H9 (cell line): ENCODE measurements at regions not wholly inside any gene's neighbourhood (a gene's known extent, or its start where the extent isn't known, plus 50 kb on each side); places are given as distances from the start of the nearest gene placed in this dataset.

ENCODE experiments used
- DNase-seq: peaks from one replicate; pipeline ENCODE4 v3.0.0-alpha.2; 2017
- H2AFZ ChIP-seq: one replicate; pipeline ENCODE4 v1.6.1; 2013; ENCODE audit warnings: mild to moderate bottlenecking, low read length, control low read depth, moderate library complexity
- H2AK5ac ChIP-seq: 2 replicates; pipeline ENCODE4 v1.6.1; 2013; ENCODE audit warnings: low read length, control low read depth, mixed read lengths; ENCODE audit not compliant: insufficient read length
- H2BK120ac ChIP-seq: one replicate; pipeline ENCODE4 v1.6.1; 2013; ENCODE audit warnings: low read depth, mild to moderate bottlenecking, low read length, control low read depth, inconsistent platforms; ENCODE audit not compliant: poor library complexity, severe bottlenecking
- H2BK12ac ChIP-seq: 2 replicates; pipeline ENCODE4 v1.6.1; 2013; ENCODE audit warnings: low read length, control low read depth, mixed read lengths, low read depth; ENCODE audit not compliant: insufficient read length
- H2BK15ac ChIP-seq: 2 replicates; pipeline ENCODE4 v1.6.1; 2013; ENCODE audit warnings: low read depth, low read length, control low read depth
- H2BK20ac ChIP-seq: one replicate; pipeline ENCODE4 v1.6.1; 2013; ENCODE audit warnings: low read depth, mild to moderate bottlenecking, low read length, control low read depth, inconsistent platforms; ENCODE audit not compliant: poor library complexity, severe bottlenecking
- H2BK5ac ChIP-seq: 2 replicates; pipeline ENCODE4 v1.6.1; 2013; ENCODE audit warnings: low read length, control low read depth, mixed read lengths; ENCODE audit not compliant: insufficient read length
- H3K14ac ChIP-seq: 2 replicates; pipeline ENCODE4 v1.6.1; 2013; ENCODE audit warnings: low read length, control low read depth; ENCODE audit not compliant: insufficient read depth
- H3K18ac ChIP-seq: 2 replicates; pipeline ENCODE4 v1.6.1; 2013; ENCODE audit warnings: low read depth, mild to moderate bottlenecking, mixed read lengths, low read length, control low read depth; ENCODE audit not compliant: insufficient read length
- H3K23ac ChIP-seq: 2 replicates; pipeline ENCODE4 v1.6.1; 2013; ENCODE audit warnings: low read length, control low read depth, mixed read lengths, low read depth; ENCODE audit not compliant: insufficient read length
- H3K23me2 ChIP-seq: 2 replicates; pipeline ENCODE4 v1.6.1; 2013; ENCODE audit warnings: low read depth, mild to moderate bottlenecking, mixed read lengths, low read length, control low read depth; ENCODE audit not compliant: insufficient read length, poor library complexity, severe bottlenecking
- H3K27ac ChIP-seq: 2 replicates; pipeline ENCODE4 v1.5.1; 2013; ENCODE audit warnings: low read length, control low read depth, mixed read lengths, low read depth; ENCODE audit not compliant: insufficient read length
- H3K27me3 ChIP-seq: 2 replicates; pipeline ENCODE4 v1.6.1; 2013; ENCODE audit warnings: low read length, control low read depth, inconsistent platforms; ENCODE audit not compliant: insufficient read depth
- H3K4ac ChIP-seq: 2 replicates; pipeline ENCODE4 v1.6.1; 2013; ENCODE audit warnings: low read depth, mild to moderate bottlenecking, control low read depth, inconsistent platforms, low read length, moderate library complexity
- H3K4me1 ChIP-seq: 2 replicates; pipeline ENCODE4 v1.6.1; 2013; ENCODE audit warnings: low read length, control low read depth, inconsistent platforms; ENCODE audit not compliant: insufficient read depth
- H3K4me2 ChIP-seq: 2 replicates; pipeline ENCODE4 v1.6.1; 2013; ENCODE audit warnings: low read length, control low read depth, mixed read lengths; ENCODE audit not compliant: insufficient read length, insufficient read depth
- H3K56ac ChIP-seq: 2 replicates; pipeline ENCODE4 v1.6.1; 2013; ENCODE audit warnings: low read depth, mild to moderate bottlenecking, mixed read lengths, low read length, control low read depth; ENCODE audit not compliant: insufficient read length
- H3K79me1 ChIP-seq: 2 replicates; pipeline ENCODE4 v1.6.1; 2013; ENCODE audit warnings: low read depth, mild to moderate bottlenecking, moderate library complexity, low read length, control low read depth, inconsistent platforms; ENCODE audit not compliant: insufficient read depth, poor library complexity, severe bottlenecking
- H3K79me2 ChIP-seq: 2 replicates; pipeline ENCODE4 v1.6.1; 2013; ENCODE audit warnings: low read length, control low read depth, inconsistent platforms; ENCODE audit not compliant: insufficient read depth
- H3K9ac ChIP-seq: 2 replicates; pipeline ENCODE4 v1.6.1; 2013; ENCODE audit warnings: low read length, control low read depth, mixed read lengths; ENCODE audit not compliant: insufficient read length; ENCODE audit errors: extremely low read depth
- H3K9me3 ChIP-seq: one replicate; pipeline ENCODE4 v1.6.1; 2013; ENCODE audit warnings: low read depth, low read length, inconsistent platforms; ENCODE audit not compliant: control insufficient read depth
- H3T11ph ChIP-seq: one replicate; pipeline ENCODE4 v1.6.1; 2013; ENCODE audit warnings: mild to moderate bottlenecking, low read length, control low read depth, inconsistent platforms
- H4K20me1 ChIP-seq: one replicate; pipeline ENCODE4 v1.6.1; 2013; ENCODE audit not compliant: control insufficient read depth, insufficient read length, insufficient read depth
- H4K5ac ChIP-seq: 2 replicates; pipeline ENCODE4 v1.6.1; 2013; ENCODE audit warnings: low read depth, mild to moderate bottlenecking, mixed read lengths, low read length, control low read depth; ENCODE audit not compliant: insufficient read length
- H4K8ac ChIP-seq: replicated peaks from 2 replicates; pipeline ENCODE4 v1.6.1; 2013; ENCODE audit warnings: low read length, control low read depth, mixed read lengths, low read depth; ENCODE audit not compliant: insufficient read length
- H4K91ac ChIP-seq: 2 replicates; pipeline ENCODE4 v1.6.1; 2013; ENCODE audit warnings: low read depth, mild to moderate bottlenecking, moderate library complexity, mixed read lengths, low read length, control low read depth; ENCODE audit not compliant: insufficient read length
- H3K27ac Mint-ChIP-seq, 3 experiments: 2 replicates in 2 of 3; 3 replicates in 1 of 3; pipeline ENCODE4 v1.8.0; 2020 to 2021; ENCODE audit warnings: mixed read lengths in 3 of 3, mild to moderate bottlenecking in 1 of 3, moderate library complexity in 1 of 3
- H3K27me3 Mint-ChIP-seq: 2 replicates; pipeline ENCODE4 v1.8.0; 2021; ENCODE audit warnings: low read depth, mild to moderate bottlenecking, moderate library complexity, mixed read lengths
- H3K36me3 Mint-ChIP-seq, 3 experiments: 2 replicates in 2 of 3; 3 replicates in 1 of 3; pipeline ENCODE4 v1.8.0; 2020 to 2021; ENCODE audit warnings: low read depth in 3 of 3, mixed read lengths in 3 of 3; ENCODE audit not compliant: insufficient read depth in 1 of 3
- H3K4me1 Mint-ChIP-seq, 2 experiments: 2 replicates each; pipeline ENCODE4 v1.8.0; 2020; ENCODE audit warnings: mixed read lengths in 2 of 2
- H3K4me3 Mint-ChIP-seq, 2 experiments: 2 replicates in 1 of 2; 3 replicates in 1 of 2; pipeline ENCODE4 v1.8.0; 2020 to 2021; ENCODE audit warnings: mild to moderate bottlenecking in 2 of 2, mixed read lengths in 2 of 2, moderate library complexity in 1 of 2
- H3K9me3 Mint-ChIP-seq, 2 experiments: 2 replicates in 1 of 2; 3 replicates in 1 of 2; pipeline ENCODE4 v1.8.0; 2020; ENCODE audit warnings: mild to moderate bottlenecking in 2 of 2, mixed read lengths in 2 of 2, moderate library complexity in 1 of 2
- WGBS: extraction: QIAGEN DNeasy Blood & Tissue Kit; methylation state at CpG from one replicate; pipeline ENCODE4 v1.1.7; 2013; ENCODE audit warnings: missing lambda C conversion rate, low lambda C conversion rate, mixed read lengths; ENCODE audit not compliant: insufficient read length; ENCODE audit errors: extremely low coverage; 5-methylcytosine and 5-hydroxymethylcytosine counted together
- TF ChIP-seq, protein P1 (sequence below): fragments of 200-600 bp; sonication (generic); conservative IDR thresholded peaks from 3 replicates; pipeline ENCODE4 v1.8.0; 2021; ENCODE audit warnings: antibody characterized with exemption, mild to moderate bottlenecking

DNA sequence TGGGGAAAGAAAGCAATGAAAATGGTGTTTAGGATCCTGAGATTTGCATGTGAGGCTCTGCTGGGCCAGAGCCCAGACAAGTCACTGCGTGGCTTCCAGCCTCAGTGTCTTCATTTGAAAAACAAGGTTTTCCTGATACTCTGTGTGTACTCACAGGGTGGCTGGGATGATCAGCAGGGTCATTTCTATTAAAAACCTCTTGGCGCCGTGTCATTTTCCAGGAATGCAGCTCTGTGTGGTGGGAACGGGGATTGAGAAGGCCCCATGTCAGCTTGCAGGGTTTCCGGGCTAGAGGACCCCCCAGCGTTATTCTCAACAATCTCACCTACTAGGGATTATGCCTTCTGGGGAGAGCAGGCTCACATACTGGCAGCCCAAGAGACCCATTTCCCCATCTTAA lies 73.5 kb downstream of the FOXL1 start:
- no CpG with 5 or more reads among the region's 6 CpGs for WGBS
- H3K4me1 ChIP-seq = no peaks in the 10 kb centered on the region
- no peak overlapping the region for H3K23ac ChIP-seq
- H3K9ac ChIP-seq = no peak overlapping the region
- no peak overlapping the region for H3T11ph ChIP-seq
- no peak overlapping the region for H4K5ac ChIP-seq
- Mint-ChIP-seq H3K9me3 (peaks cover 13 to 17% of the 10 kb centered on the region in 2 experiments), H3K4me3 (no peak overlapping the region), H3K27ac (no peak overlapping the region), H3K27me3 (peaks cover 12% of the 10 kb centered on the region), H3K36me3 (peaks cover 0 to 10% (median 5%) of the 10 kb centered on the region in 3 experiments; a peak in 4 of 7 replicates), H3K4me1 (peaks cover 0 to 8% of the 10 kb centered on the region in 2 experiments; a peak in 1 of 4 replicates)
- no peaks in the 10 kb centered on the region for H4K20me1 ChIP-seq
- H3K56ac ChIP-seq = no peak overlapping the region
- H2BK15ac ChIP-seq = no peak overlapping the region
- no peaks in the 10 kb centered on the region for H3K79me2 ChIP-seq
- H2BK12ac ChIP-seq = no peak overlapping the region
- H2BK5ac ChIP-seq = no peak overlapping the region
- H3K4ac ChIP-seq = no peak overlapping the region
- H2BK120ac ChIP-seq = no peak overlapping the region
- no peaks in the 10 kb centered on the region for H3K23me2 ChIP-seq
- H2AFZ ChIP-seq = no peak overlapping the region
- no peaks in the 10 kb centered on the region for H3K79me1 ChIP-seq
- H3K14ac ChIP-seq = no peak overlapping the region
- H3K18ac ChIP-seq = no peak overlapping the region
- H3K4me2 ChIP-seq = no peak overlapping the region
- TF ChIP-seq, protein P1, sequence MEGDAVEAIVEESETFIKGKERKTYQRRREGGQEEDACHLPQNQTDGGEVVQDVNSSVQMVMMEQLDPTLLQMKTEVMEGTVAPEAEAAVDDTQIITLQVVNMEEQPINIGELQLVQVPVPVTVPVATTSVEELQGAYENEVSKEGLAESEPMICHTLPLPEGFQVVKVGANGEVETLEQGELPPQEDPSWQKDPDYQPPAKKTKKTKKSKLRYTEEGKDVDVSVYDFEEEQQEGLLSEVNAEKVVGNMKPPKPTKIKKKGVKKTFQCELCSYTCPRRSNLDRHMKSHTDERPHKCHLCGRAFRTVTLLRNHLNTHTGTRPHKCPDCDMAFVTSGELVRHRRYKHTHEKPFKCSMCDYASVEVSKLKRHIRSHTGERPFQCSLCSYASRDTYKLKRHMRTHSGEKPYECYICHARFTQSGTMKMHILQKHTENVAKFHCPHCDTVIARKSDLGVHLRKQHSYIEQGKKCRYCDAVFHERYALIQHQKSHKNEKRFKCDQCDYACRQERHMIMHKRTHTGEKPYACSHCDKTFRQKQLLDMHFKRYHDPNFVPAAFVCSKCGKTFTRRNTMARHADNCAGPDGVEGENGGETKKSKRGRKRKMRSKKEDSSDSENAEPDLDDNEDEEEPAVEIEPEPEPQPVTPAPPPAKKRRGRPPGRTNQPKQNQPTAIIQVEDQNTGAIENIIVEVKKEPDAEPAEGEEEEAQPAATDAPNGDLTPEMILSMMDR = no peak
- H3K9me3 ChIP-seq = no peaks in the 10 kb centered on the region
- H4K91ac ChIP-seq = no peak overlapping the region
- no peak overlapping the region for H3K27ac ChIP-seq
- H4K8ac ChIP-seq = no peak overlapping the region
- no peak overlapping the region for H2AK5ac ChIP-seq
- no peak overlapping the region for H2BK20ac ChIP-seq
- no peaks in the 10 kb centered on the region for H3K27me3 ChIP-seq
- DNase-seq = no peak
